ENCODE measurements at regions not wholly inside any gene's neighbourhood (a gene's known extent, or its start where the extent isn't known, plus 50 kb on each side); places are given as distances from the start of the nearest gene placed in this dataset.

- ATAC-seq (ENCODE audit: low read depth), result no peak
- in situ Hi-C loops (cut with MboI; ENCODE audit: low sequenced_read_pairs), result no loop called here
- dilution Hi-C loops (cut with HindIII; ENCODE audit: low sequenced_read_pairs, unreplicated experiment), result no loop called here
- no peak overlapping the region for H4K91ac ChIP-seq (ENCODE audit: insufficient read depth, low read depth, low read length)
- no CpG with 5 or more reads among the region's 4 CpGs for WGBS, 2 experiments (ENCODE audit: extremely low coverage in 2 of 2, insufficient read length in 1 of 2)
- DNase-seq, result no peak
- peaks cover 12% of the 10 kb centered on the region for H3K27me3 ChIP-seq (ENCODE audit: control insufficient read depth, insufficient read depth, low read length)
- H3K9ac ChIP-seq (ENCODE audit: low read depth, low read length), result no peak overlapping the region
- ChIA-PET CTCF (no interaction called here), POLR2A (ENCODE audit: unreplicated experiment) (no interaction called here)
- no peak overlapping the region for H2BK120ac ChIP-seq (ENCODE audit: low read depth, low read length)
- H3K9me3 ChIP-seq (ENCODE audit: control insufficient read depth, insufficient read depth, low read length), result no peaks in the 10 kb centered on the region
- no peaks in the 10 kb centered on the region for H4K20me1 ChIP-seq (ENCODE audit: insufficient read depth, low read length)
- intact Hi-C loops (cut with micrococcal nuclease), result no loop called here
- H3K9me1 ChIP-seq (ENCODE audit: insufficient read depth, low read length), result no peaks in the 10 kb centered on the region
- no peaks in the 10 kb centered on the region for H3K4me1 ChIP-seq (ENCODE audit: control insufficient read depth, insufficient read depth, low read length)
- no peak overlapping the region for H2AFZ ChIP-seq (replicated peaks; ENCODE audit: low read length, poor library complexity)
- H3K36me3 ChIP-seq (ENCODE audit: control insufficient read depth, insufficient read depth, low read length), result no peaks in the 10 kb centered on the region
- no peak overlapping the region for H3K4me2 ChIP-seq (ENCODE audit: low read depth, low read length)
- TF ChIP-seq CEBPB (IDR thresholded peaks at IDR 0.05; ENCODE audit: low read depth, low read length), result no peak
- no peak for TF ChIP-seq USF2 (IDR thresholded peaks at IDR 0.05; ENCODE audit: low read depth, low read length)
- no peak for TF ChIP-seq MXI1 (IDR thresholded peaks at IDR 0.05; ENCODE audit: borderline replicate concordance, low read depth, low read length)
- TF ChIP-seq SMC3 (IDR thresholded peaks at IDR 0.05; ENCODE audit: low read depth, low read length), result no peak
- no peak for TF ChIP-seq RFX5 (IDR thresholded peaks at IDR 0.05; ENCODE audit: low read depth, low read length)
- TF ChIP-seq MAZ (IDR thresholded peaks at IDR 0.05; ENCODE audit: borderline replicate concordance, low read depth, low read length), result no peak
- no peak for TF ChIP-seq FOS (IDR thresholded peaks at IDR 0.05; ENCODE audit: low read depth, low read length)
- TF ChIP-seq CTCF (conservative IDR thresholded peaks at IDR 0.05; ENCODE audit: low read depth, low read length), result no peak
- no peak for TF ChIP-seq CHD1 (IDR thresholded peaks at IDR 0.05; ENCODE audit: low read depth, low read length)
- TF ChIP-seq POLR2A (IDR thresholded peaks at IDR 0.05; ENCODE audit: low read depth, low read length), result no peak
- no peak for TF ChIP-seq MAFK (IDR thresholded peaks at IDR 0.05; ENCODE audit: low read depth, low read length)
- no peak for TF ChIP-seq ELK1 (IDR thresholded peaks at IDR 0.05; ENCODE audit: borderline replicate concordance, low read depth, low read length)
- no peak for TF ChIP-seq NFE2L2 (IDR thresholded peaks at IDR 0.05; ENCODE audit: low read depth, low read length)
- TF ChIP-seq RCOR1 (IDR thresholded peaks at IDR 0.05; ENCODE audit: insufficient replicate concordance, low read length), result no peak
- no peak for TF ChIP-seq BHLHE40 (IDR thresholded peaks at IDR 0.05; ENCODE audit: low read depth, low read length)
- TF ChIP-seq RAD21 (IDR thresholded peaks at IDR 0.05; ENCODE audit: low read length), result no peak
- no peak overlapping the region for H4K8ac ChIP-seq (ENCODE audit: low read depth in 2 of 2, low read length in 2 of 2)
- BruUV-seq (replicated peaks), result no TSS peak
- H3K56ac ChIP-seq (ENCODE audit: extremely low read depth, insufficient read depth, low read length), result no peak overlapping the region
- no peak overlapping the region for H3K14ac ChIP-seq (replicated peaks; ENCODE audit: low read depth, low read length)
- no peak overlapping the region for H4K5ac ChIP-seq (ENCODE audit: low read depth, low read length)
- H3K4me3 ChIP-seq (ENCODE audit: insufficient read depth, low read depth, low read length), result no peak overlapping the region
- H2BK5ac ChIP-seq (ENCODE audit: low read depth, low read length, poor library complexity, severe bottlenecking), result no peak overlapping the region
- H3K27ac ChIP-seq (ENCODE audit: insufficient read depth, low read length), result no peak overlapping the region
- no peak overlapping the region for H2AK5ac ChIP-seq (ENCODE audit: low read depth, low read length)
- H2BK15ac ChIP-seq (ENCODE audit: low read depth, low read length), result no peak overlapping the region
- H3K79me1 ChIP-seq (ENCODE audit: low read depth in 1 of 2, low read length in 2 of 2), result no peaks in the 10 kb centered on the region
- no peak overlapping the region for H3K4ac ChIP-seq (ENCODE audit: low read depth, low read length)
- H2BK20ac ChIP-seq (ENCODE audit: low read depth, low read length), result no peak overlapping the region
- H3K18ac ChIP-seq (ENCODE audit: low read depth, low read length), result no peak overlapping the region
- H2AK9ac ChIP-seq (replicated peaks; ENCODE audit: low read depth, low read length, poor library complexity), result no peak overlapping the region
- H3K23ac ChIP-seq (ENCODE audit: low read depth, low read length), result no peak overlapping the region
Observed at GRCh38 chr3:160065786-160066185, 77.2 kb downstream of the IL12A start.

All from IMR-90 (cell line).